ENCODE measurements at regions not wholly inside any gene's neighbourhood (a gene's known extent, or its start where the extent isn't known, plus 50 kb on each side); places are given as distances from the start of the nearest gene placed in this dataset.

DNA sequence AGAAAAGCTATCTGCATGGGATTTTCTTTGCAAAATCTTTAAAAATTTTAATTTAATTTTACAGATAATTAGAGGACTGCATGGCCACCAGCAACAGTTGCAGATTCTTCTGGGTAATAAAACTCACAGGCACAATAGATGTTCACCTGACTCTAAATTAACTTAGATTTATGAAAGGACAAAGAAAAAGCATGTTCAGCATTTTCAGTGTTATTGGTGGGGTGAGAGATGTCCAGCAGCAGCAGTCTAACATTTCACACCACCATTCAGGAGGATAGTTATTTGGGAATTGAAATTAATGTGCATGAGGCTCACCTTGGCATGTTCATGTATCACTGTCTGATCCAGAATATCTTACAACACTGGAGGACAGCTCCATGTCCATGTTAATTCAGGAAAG is 74.0 kb downstream of the SCGB2B2 start:
- TF ChIP-seq, protein P1, sequence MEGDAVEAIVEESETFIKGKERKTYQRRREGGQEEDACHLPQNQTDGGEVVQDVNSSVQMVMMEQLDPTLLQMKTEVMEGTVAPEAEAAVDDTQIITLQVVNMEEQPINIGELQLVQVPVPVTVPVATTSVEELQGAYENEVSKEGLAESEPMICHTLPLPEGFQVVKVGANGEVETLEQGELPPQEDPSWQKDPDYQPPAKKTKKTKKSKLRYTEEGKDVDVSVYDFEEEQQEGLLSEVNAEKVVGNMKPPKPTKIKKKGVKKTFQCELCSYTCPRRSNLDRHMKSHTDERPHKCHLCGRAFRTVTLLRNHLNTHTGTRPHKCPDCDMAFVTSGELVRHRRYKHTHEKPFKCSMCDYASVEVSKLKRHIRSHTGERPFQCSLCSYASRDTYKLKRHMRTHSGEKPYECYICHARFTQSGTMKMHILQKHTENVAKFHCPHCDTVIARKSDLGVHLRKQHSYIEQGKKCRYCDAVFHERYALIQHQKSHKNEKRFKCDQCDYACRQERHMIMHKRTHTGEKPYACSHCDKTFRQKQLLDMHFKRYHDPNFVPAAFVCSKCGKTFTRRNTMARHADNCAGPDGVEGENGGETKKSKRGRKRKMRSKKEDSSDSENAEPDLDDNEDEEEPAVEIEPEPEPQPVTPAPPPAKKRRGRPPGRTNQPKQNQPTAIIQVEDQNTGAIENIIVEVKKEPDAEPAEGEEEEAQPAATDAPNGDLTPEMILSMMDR (IDR thresholded peaks at IDR 0.05), result no peak
- TF ChIP-seq POLR2A (IDR thresholded peaks at IDR 0.05), result no peak

Measured in right lobe of liver (tissue), 4 donors.